GM19328 (cell line): ENCODE measurements at regions not wholly inside any gene's neighbourhood (a gene's known extent, or its start where the extent isn't known, plus 50 kb on each side); places are given as distances from the start of the nearest gene placed in this dataset.

Source experiments
- ATAC-seq: cut with Tn5 transposase; IDR thresholded peaks from one replicate; pipeline ENCODE4 v1.9.1; 2021; ENCODE audit warnings: mild to moderate bottlenecking, moderate library complexity; ENCODE audit not compliant: unreplicated experiment

- ATAC-seq: no peak
Observed at GRCh38 chr2:118254116-118254515, 165.8 kb downstream of the INSIG2 start.

DNA sequence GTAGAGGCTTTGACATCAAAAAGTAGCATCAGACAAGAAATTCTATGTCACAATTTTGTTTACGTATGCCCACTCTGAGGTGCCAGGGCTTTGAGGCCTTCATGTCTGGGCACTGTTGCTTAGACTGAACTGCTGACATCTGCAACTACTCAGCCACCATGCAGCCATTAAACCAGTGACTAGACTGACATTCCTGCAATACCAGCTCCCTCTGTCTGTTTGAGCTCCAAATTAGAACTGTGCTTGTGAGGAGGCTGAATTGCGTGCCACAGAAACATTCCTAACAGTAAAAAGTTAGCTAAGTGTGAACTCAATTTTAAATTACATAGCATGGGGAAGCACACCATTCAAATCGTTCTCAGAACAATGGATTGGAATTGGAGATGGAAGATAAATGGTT lies 163.2 kb downstream of the INSIG2 start:
- ATAC-seq: no peak

- no peak for ATAC-seq
Observed at GRCh38 chr2:118250463-118250862, 162.2 kb downstream of the INSIG2 start.

DNA sequence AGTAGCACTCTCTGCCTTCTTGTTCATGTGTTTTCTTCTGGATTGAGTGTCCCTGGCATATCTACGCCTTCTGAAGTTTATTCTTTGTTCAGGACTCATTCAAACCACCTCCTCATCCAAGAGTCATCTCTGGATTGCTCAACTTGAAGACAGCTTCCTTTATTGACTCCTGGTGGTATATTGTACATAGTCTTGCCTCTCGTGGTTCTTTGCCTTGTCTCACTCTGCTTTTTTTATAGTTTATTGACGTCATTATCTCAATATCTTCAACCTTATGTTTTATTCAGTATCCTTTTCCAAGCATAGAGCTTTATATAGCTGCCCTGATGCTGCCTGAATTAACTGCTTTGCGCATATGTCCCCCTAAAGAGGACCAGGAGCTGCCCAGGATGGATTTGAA lies 161.7 kb downstream of the INSIG2 start:
- ATAC-seq: peak; percentile 27

GRCh38 chr2:118249531-118249930 lies 161.3 kb downstream of the INSIG2 start:
- peak; percentile 63 for ATAC-seq

- no peak for ATAC-seq
Observed at GRCh38 chr2:118246726-118247125, 158.5 kb downstream of the INSIG2 start.

GRCh38 chr2:118246079-118246478 lies 157.8 kb downstream of the INSIG2 start:
- ATAC-seq: no peak

DNA sequence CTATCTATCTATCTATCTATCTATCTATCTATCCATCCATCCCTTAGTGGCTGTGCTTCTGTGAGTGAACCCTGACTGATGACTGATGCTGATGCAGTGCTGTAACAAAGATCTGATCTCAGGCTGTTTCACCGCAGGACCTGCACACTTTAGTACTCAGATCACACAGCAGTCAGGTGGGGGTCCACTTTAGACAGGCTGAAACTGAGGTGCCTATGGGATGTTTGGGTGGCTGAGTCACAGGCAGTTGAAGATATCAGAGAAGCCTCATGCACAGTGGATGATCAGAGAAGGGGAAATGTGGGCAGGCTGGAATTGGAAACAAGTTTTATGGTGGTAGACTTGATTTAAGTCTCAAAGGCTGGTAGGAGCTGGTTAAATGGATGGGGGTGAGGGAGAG lies 156.4 kb downstream of the INSIG2 start:
- no peak for ATAC-seq

DNA sequence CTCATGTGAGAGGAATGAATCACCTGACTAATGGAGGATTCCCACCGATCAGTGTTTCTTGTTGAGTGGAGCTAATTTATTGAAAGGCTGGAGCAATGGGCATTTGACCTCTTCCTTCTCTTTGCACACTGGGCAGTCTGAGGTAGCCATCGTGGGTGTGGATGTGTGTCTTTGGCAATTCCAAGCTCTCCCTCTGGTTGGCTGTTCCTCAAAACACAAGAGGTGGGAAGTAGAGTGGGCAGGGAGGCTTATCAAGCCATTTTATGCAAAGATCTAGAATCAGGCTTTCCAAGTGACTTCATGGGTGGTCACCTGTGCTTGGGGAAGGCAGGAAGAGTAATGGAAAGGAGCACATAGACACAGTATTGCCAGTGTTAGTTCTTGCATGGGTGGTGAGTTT lies 154.8 kb downstream of the INSIG2 start:
- no peak for ATAC-seq

GRCh38 chr2:118242216-118242615 lies 153.9 kb downstream of the INSIG2 start:
- ATAC-seq: no peak

DNA sequence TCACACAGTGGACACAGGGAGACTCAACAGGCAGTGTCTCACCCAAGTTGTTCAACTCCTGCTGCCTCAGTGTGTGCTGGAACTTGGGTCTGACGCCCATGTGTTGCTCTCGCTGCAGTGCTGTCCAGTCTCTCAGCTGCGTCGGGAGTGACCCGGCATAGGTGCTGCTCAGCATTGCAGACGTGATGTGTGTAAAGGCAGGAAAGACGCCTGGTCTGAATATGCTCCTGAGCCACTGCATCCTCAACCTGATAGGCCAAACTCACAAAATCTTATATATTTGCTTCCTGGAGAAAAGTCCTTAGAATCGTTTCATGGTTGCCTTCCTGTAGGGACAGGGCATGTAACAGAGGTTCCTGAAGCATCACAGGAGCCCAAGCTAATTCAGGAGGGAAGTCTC lies 152.9 kb downstream of the INSIG2 start:
- no peak for ATAC-seq

DNA sequence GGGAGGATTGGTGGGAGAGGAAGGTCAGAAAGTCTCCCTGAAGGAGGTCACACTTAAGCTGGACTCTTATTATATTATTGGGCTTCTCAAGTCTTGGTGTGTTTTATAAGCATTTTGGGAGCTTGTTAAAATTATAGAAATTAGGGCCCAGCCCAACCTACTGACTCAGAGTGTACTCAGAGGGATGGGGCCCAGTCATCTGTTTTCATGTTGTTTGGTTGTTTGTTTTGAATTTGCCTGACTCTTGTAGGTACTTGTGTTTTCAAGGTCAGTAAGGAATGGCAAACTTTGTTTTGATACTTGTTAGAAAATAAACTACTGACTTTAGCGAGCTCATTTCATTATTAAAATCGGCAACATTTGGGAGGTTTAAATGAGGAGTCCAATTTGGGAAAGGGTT lies 152.0 kb downstream of the INSIG2 start:
- no peak for ATAC-seq

- ATAC-seq: no peak
Observed at GRCh38 chr2:118239284-118239683, 151.0 kb downstream of the INSIG2 start.

DNA sequence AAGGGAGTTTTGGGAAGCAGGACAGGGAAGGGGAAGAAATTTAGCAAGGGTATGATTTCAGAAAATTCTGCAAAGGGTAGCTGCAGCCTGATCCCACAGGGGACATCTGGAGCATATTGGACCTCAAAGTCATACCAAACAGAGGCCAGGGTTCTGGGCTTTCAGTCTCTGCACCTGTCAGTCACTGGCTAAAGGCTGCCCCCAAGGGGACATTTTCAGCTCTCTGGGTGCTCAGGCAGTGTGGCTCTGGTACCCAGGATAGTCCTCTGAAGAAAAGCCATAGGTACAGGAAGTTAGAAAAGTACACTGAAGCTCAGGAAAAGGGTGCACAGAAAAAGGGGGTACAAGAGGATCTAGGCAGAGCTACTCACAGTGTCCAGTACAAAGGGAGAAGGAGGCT lies 149.2 kb downstream of the INSIG2 start:
- no peak for ATAC-seq

DNA sequence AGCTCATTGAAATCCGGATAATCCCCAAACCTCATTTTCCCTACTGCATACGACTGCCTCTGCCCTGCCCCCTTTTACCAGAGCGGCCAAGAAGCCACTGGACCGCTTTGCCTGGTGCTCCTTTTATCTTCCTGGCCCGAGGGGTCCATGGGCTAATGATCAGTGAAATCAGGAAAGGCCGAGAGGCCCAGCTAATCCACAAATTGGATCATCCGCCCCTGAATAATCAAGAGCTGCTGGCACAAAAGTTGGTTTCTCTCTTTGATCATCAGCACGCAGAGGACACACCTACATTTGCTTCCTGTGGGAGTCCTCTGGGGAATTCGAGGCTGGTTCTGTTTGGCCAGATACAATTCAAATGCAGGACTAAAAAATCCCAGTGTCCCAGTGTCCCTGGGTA lies 144.5 kb downstream of the INSIG2 start:
- ATAC-seq: no peak

GRCh38 chr2:118232391-118232790 lies 144.1 kb downstream of the INSIG2 start:
- ATAC-seq: no peak

DNA sequence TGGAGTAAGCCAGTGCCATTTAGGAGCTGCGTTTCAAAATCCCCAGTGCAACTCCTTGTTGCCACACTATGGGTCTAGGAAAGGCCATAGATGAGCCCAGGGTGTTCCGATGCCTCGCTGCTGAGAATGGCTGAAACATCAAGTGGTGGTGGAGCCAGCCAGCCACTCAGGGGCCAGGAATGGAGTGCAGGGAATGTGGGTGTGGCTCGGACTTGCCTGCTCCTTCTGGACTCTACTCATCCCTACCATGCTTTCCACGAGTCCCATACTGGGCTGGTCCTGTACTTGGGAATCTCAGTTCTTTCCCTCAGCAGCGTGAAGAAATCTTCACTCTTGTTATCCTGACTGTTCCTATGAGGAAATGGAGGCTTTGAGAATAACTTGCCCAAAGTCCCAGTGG lies 143.5 kb downstream of the INSIG2 start:
- ATAC-seq: no peak

DNA sequence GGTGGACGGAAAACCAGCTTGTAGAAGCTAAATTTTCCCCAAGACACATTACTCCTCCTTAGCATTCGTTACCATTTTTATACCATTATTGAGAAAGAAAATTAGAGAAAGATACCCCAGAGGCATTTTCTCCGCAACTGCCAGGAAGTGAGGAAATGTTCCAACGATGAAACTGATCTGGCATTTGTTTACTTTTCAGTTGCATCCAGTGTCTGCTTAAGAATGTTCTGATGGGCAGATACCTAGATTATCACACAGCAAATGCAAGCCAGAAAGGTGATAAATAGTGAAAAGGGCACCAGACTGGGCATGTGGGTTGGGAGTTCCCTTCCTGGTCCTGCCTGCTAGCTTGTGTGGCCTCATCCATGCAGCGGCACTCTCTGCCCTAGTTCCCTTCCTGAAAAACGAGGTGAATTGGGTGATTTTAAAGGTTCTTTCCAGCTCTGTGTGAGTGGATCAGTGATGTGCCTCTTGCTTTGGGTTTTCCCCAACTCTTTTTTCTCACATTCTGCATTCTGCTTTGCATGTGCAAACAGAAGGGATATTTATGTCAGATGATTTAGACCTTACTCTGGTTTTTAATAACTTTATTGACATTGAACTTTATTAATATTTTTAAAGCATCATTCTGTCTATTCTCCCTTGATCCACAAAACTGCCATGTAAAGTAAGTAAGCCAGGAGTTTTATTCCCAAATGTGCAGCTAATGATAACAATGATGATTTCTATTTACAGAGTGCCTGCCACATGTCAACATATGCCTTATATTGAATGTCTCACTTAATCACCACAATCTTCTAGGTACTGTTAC lies 139.6 kb downstream of the INSIG2 start:
- no peak for ATAC-seq

DNA sequence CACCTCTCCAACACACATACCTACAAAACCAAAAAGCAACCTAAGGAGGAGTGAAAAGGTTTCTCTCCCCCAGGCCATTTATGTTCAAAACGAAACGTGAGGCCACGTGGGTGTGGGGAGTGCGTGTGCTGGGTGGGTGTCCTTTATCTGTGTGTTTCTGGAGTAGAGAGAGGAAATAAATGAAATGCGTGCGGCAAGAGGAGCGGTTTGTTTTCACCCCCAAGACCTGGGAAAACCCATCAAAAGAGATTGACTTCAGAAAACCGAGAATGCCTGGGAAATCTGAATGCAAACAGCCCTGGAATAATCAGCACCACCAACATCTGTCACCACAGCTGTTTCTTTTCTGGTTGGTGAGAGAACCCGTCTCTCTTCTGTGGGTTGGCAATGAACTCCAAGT lies 137.4 kb downstream of the INSIG2 start:
- no peak for ATAC-seq

GRCh38 chr2:118224895-118225311 lies 136.6 kb downstream of the INSIG2 start:
- no peak for ATAC-seq

GRCh38 chr2:118223992-118224894 lies 136.0 kb downstream of the INSIG2 start:
- ATAC-seq: peak; percentile 63

DNA sequence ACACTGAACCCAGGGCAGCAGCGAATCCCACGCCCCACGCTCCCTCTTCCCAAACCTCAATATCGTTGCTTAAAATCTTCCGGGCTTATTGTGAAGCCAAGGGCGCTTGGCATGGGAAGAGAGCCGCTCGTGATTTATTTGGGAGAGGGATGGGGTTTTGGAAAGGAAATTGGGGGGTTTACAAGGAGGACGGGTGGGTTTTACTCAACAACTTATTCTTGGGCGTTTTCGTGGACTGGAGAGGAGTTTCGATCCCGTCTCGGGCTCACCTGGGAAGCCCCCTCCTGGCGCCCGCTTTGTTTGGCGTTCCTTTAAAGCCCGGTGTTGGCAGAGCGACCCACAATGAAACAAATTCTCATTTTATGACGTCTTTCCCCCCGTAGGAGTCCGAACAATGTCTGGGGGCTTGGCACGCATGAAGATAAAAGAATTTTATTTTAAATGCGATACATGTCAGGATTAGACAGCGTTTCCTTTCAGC lies 135.3 kb downstream of the INSIG2 start:
- peak; percentile 3 for ATAC-seq
